CD14-positive monocyte (primary cell): ENCODE measurements at regions not wholly inside any gene's neighbourhood (a gene's known extent, or its start where the extent isn't known, plus 50 kb on each side); places are given as distances from the start of the nearest gene placed in this dataset.
A peak's percentile ranks its signal among the peaks of the same experiment; 100 is the strongest.

Experiments
- DNase-seq, 3 donors: peaks; one replicate each; pipeline ENCODE4 v3.0.0-alpha.2; 2011 to 2022
- H2AFZ ChIP-seq: 2 replicates; pipeline ENCODE4 v1.6.0; 2012; ENCODE audit warnings: mild to moderate bottlenecking, low read depth, low read length, inconsistent platforms; ENCODE audit not compliant: insufficient read depth, poor library complexity, severe bottlenecking
- H3K27ac ChIP-seq, 2 donors: 1 replicate in 1 of 2; 2 replicates in 1 of 2; pipeline ENCODE4 v1.5.1; 2012 to 2013; ENCODE audit warnings: low read length in 2 of 2, control low read depth in 1 of 2, inconsistent platforms in 1 of 2, low read depth in 1 of 2, mild to moderate bottlenecking in 1 of 2
- H3K27me3 ChIP-seq, 2 donors: one replicate each; pipeline versions ENCODE4 v1.6.0 to v1.6.1; 2011 to 2013; ENCODE audit warnings: low read length in 2 of 2; ENCODE audit not compliant: control insufficient read depth in 2 of 2, insufficient read depth in 2 of 2
- H3K36me3 ChIP-seq, 2 donors: replicated peaks in 1 of 2; 1 replicate in 1 of 2; 2 replicates in 1 of 2; pipeline versions ENCODE4 v1.5.1 to v1.6.1; 2012 to 2013; ENCODE audit warnings: low read length in 2 of 2, control low read depth in 1 of 2, inconsistent platforms in 1 of 2, mild to moderate bottlenecking in 1 of 2; ENCODE audit not compliant: insufficient read depth in 2 of 2, control insufficient read depth in 1 of 2
- H3K4me1 ChIP-seq, 2 donors: 1 replicate in 1 of 2; 2 replicates in 1 of 2; pipeline versions ENCODE4 v1.5.1 to v1.6.1; 2012 to 2013; ENCODE audit warnings: low read length in 2 of 2, control low read depth in 1 of 2, inconsistent platforms in 1 of 2, mild to moderate bottlenecking in 1 of 2, moderate library complexity in 1 of 2; ENCODE audit not compliant: insufficient read depth in 2 of 2, control insufficient read depth in 1 of 2
- H3K4me2 ChIP-seq: replicated peaks from 2 replicates; pipeline ENCODE3; 2012; ENCODE audit warnings: low read length, moderate library complexity, mild to moderate bottlenecking; ENCODE audit not compliant: poor library complexity, severe bottlenecking; ENCODE audit errors: extremely low read depth
- H3K4me3 ChIP-seq, 3 experiments: fragments of 200-600 bp in 1 of 3; sonication (generic) in 1 of 3; replicated peaks in 1 of 3; 1 replicate in 2 of 3; 2 replicates in 1 of 3; pipeline ENCODE4 v1.5.1; 2011 to 2013; ENCODE audit warnings: low read length in 3 of 3, mild to moderate bottlenecking in 3 of 3, control low read depth in 2 of 3, low read depth in 2 of 3, inconsistent platforms in 1 of 3, moderate library complexity in 1 of 3
- H3K79me2 ChIP-seq: 2 replicates; pipeline ENCODE4 v1.6.0; 2012; ENCODE audit warnings: mild to moderate bottlenecking, control low read depth, inconsistent platforms, low read length, moderate library complexity; ENCODE audit not compliant: insufficient read depth
- H3K9ac ChIP-seq: 2 replicates; pipeline ENCODE4 v1.6.0; 2017; ENCODE audit warnings: low read length, mild to moderate bottlenecking; ENCODE audit not compliant: insufficient read depth, poor library complexity, severe bottlenecking
- H3K9me3 ChIP-seq, 2 donors: replicated peaks in 1 of 2; 1 replicate in 1 of 2; 2 replicates in 1 of 2; pipeline versions ENCODE4 v1.5.1 to v1.6.1; 2012 to 2013; ENCODE audit warnings: low read length in 2 of 2, control low read depth in 1 of 2; ENCODE audit not compliant: control insufficient read depth in 1 of 2, insufficient read depth in 1 of 2
- H4K20me1 ChIP-seq: 2 replicates; pipeline ENCODE4 v1.6.0; 2012; ENCODE audit warnings: mild to moderate bottlenecking, low read length, control low read depth, moderate library complexity; ENCODE audit not compliant: insufficient read depth
- H3K27ac Mint-ChIP-seq, 7 donors: one replicate each; pipeline ENCODE4 v1.8.0; 2020; ENCODE audit warnings: mild to moderate bottlenecking in 7 of 7, mixed read lengths in 7 of 7, moderate library complexity in 6 of 7, inconsistent platforms in 2 of 7
- H3K27me3 Mint-ChIP-seq, 3 donors: one replicate each; pipeline ENCODE4 v1.8.0; 2021 to 2022; ENCODE audit warnings: low read depth in 3 of 3, mild to moderate bottlenecking in 3 of 3, mixed read lengths in 3 of 3, moderate library complexity in 3 of 3, inconsistent platforms in 1 of 3
- H3K36me3 Mint-ChIP-seq, 2 donors: one replicate each; pipeline ENCODE4 v1.8.0; 2020; ENCODE audit warnings: mixed read lengths in 2 of 2, inconsistent platforms in 1 of 2, mild to moderate bottlenecking in 1 of 2
- H3K4me1 Mint-ChIP-seq: one replicate; pipeline ENCODE4 v1.8.0; 2020; ENCODE audit warnings: mild to moderate bottlenecking, mixed read lengths
- H3K4me3 Mint-ChIP-seq, 2 donors: one replicate each; pipeline ENCODE4 v1.8.0; 2020; ENCODE audit warnings: mild to moderate bottlenecking in 2 of 2, mixed read lengths in 2 of 2, moderate library complexity in 1 of 2
- H3K9me3 Mint-ChIP-seq, 7 donors: one replicate each; pipeline ENCODE4 v1.8.0; 2020 to 2022; ENCODE audit warnings: mixed read lengths in 7 of 7, mild to moderate bottlenecking in 6 of 7, moderate library complexity in 6 of 7, inconsistent platforms in 2 of 7
- CTCF ChIP-seq: fragments of 200-600 bp; IDR thresholded peaks from one replicate; pipeline ENCODE4 v1.8.0; 2022; ENCODE audit warnings: antibody characterized with exemption, mild to moderate bottlenecking
- WGBS: methylation state at CpG from one replicate; pipeline ENCODE4 v1.1.5; 2013; ENCODE audit warnings: missing lambda C conversion rate; ENCODE audit not compliant: insufficient coverage; 5-methylcytosine and 5-hydroxymethylcytosine counted together
- intact Hi-C, 2 donors: fragments of 100-400 bp; cut with micrococcal nuclease; formaldehyde crosslinking; loops; one replicate each; pipeline versions ENCODE4 v1.15.0 to v1.15.1; 2023

- no peaks in the 10 kb centered on the region for H3K4me1 ChIP-seq
- no peak overlapping the region for H3K4me3 ChIP-seq
- H3K9me3 Mint-ChIP-seq, result peaks cover 0 to 6% (median 0%) of the 10 kb centered on the region in 7 donors
- H3K27me3 ChIP-seq, result no peaks in the 10 kb centered on the region
- H3K79me2 ChIP-seq, result no peaks in the 10 kb centered on the region
- no CpG with 5 or more reads among the region's 1 CpG for WGBS
- intact Hi-C loops, result no loop called here
- H3K36me3 ChIP-seq, result no peaks in the 10 kb centered on the region
- H3K9ac ChIP-seq, result no peak overlapping the region
- H3K27me3 Mint-ChIP-seq, result peaks cover 0 to 10% (median 3%) of the 10 kb centered on the region in 3 donors
- no peak for DNase-seq
- TF ChIP-seq CTCF, result no peak
- no peak overlapping the region for H2AFZ ChIP-seq
- H3K36me3 Mint-ChIP-seq, result no peaks in the 10 kb centered on the region
- H3K27ac ChIP-seq, result no peak overlapping the region
- H3K4me2 ChIP-seq, result no peak overlapping the region
- H3K4me1 Mint-ChIP-seq, result peaks cover 2% of the 10 kb centered on the region
- H3K9me3 ChIP-seq, result no peaks in the 10 kb centered on the region
- H3K27ac Mint-ChIP-seq, result no peak overlapping the region
- no peaks in the 10 kb centered on the region for H4K20me1 ChIP-seq
- no peak overlapping the region for H3K4me3 Mint-ChIP-seq
Observed at GRCh38 chrX:20488473-20488872, 221.8 kb upstream of the RPS6KA3 start.

GRCh38 chrX:20487227-20487626, 220.5 kb upstream of the RPS6KA3 start:
- peak in 1 of 3 donors; percentile 11 for DNase-seq
- peaks cover 2% of the 10 kb centered on the region for H3K4me1 Mint-ChIP-seq

More at GRCh38 chrX:20487227-20487626, 220.5 kb upstream of the RPS6KA3 start:
- WGBS, result no CpG with 5 or more reads among the region's 1 CpG
- peaks cover 0 to 9% (median 0%) of the 10 kb centered on the region in 7 donors for H3K9me3 Mint-ChIP-seq
- no peak overlapping the region for H2AFZ ChIP-seq
- H3K36me3 Mint-ChIP-seq, result no peaks in the 10 kb centered on the region
- no peak overlapping the region for H3K27ac ChIP-seq
- no peaks in the 10 kb centered on the region for H3K27me3 ChIP-seq
- H3K4me2 ChIP-seq, result no peak overlapping the region
- H4K20me1 ChIP-seq, result no peaks in the 10 kb centered on the region
- TF ChIP-seq CTCF, result no peak
- H3K9me3 ChIP-seq, result no peaks in the 10 kb centered on the region
- no peaks in the 10 kb centered on the region for H3K79me2 ChIP-seq
- H3K27ac Mint-ChIP-seq, result no peak overlapping the region
- H3K4me1 ChIP-seq, result no peaks in the 10 kb centered on the region
- no peak overlapping the region for H3K4me3 ChIP-seq
- H3K4me3 Mint-ChIP-seq, result no peak overlapping the region
- H3K36me3 ChIP-seq, result no peaks in the 10 kb centered on the region
- no peak overlapping the region for H3K9ac ChIP-seq
- intact Hi-C loops, result no loop called here
- H3K27me3 Mint-ChIP-seq, result peaks cover 0 to 6% (median 3%) of the 10 kb centered on the region in 3 donors
